H1 (cell line): ENCODE measurements at regions not wholly inside any gene's neighbourhood (a gene's known extent, or its start where the extent isn't known, plus 50 kb on each side); places are given as distances from the start of the nearest gene placed in this dataset.

Experiments
- CTCF ChIA-PET: fragments of 300-600 bp; sonication (Branson Sonifier 250); formaldehyde crosslinking; loops from one replicate; lab custom pipeline; 2021; ENCODE audit not compliant: partially characterized antibody; lab: Charles Lee
- POLR2A ChIA-PET: fragments of 300-600 bp; sonication (Branson Sonifier 250); formaldehyde crosslinking; loops from one replicate; lab custom pipeline; 2021; ENCODE audit warnings: inconsistent platforms; ENCODE audit not compliant: partially characterized antibody; lab: Charles Lee
- DNase-seq, 2 experiments: peaks; one replicate each; pipeline versions ENCODE4 v3.0.0 to v3.0.0-alpha.2; 2010 to 2022; ENCODE audit warnings: low spot score in 2 of 2, low read depth in 1 of 2, mixed read lengths in 1 of 2
- FAIRE-seq: peaks from 2 replicates; lab custom pipeline; 2011; peaks lifted over from hg19 to GRCh38; lab: Jason Lieb, UNC
- H2AFZ ChIP-seq: 2 replicates; pipeline ENCODE4 v1.8.1; 2012; ENCODE audit warnings: low read length, inconsistent platforms
- H2AK5ac ChIP-seq: 2 replicates; pipeline ENCODE4 v1.6.1; 2013; ENCODE audit warnings: low read depth, low read length
- H2BK120ac ChIP-seq: replicated peaks from 2 replicates; pipeline ENCODE3; 2013; ENCODE audit warnings: low read depth, low read length, inconsistent platforms
- H2BK12ac ChIP-seq: 2 replicates; pipeline ENCODE4 v1.6.1; 2013; ENCODE audit warnings: low read depth, low read length
- H2BK15ac ChIP-seq: 2 replicates; pipeline ENCODE4 v1.6.1; 2013; ENCODE audit warnings: low read length
- H2BK20ac ChIP-seq: 2 replicates; pipeline ENCODE4 v1.6.1; 2013; ENCODE audit warnings: low read length
- H2BK5ac ChIP-seq: 2 replicates; pipeline ENCODE4 v1.6.1; 2013; ENCODE audit warnings: low read depth, low read length
- H3K14ac ChIP-seq: 2 replicates; pipeline ENCODE4 v1.6.1; 2013; ENCODE audit warnings: inconsistent platforms; ENCODE audit not compliant: insufficient read length
- H3K18ac ChIP-seq: 2 replicates; pipeline ENCODE4 v1.6.1; 2013; ENCODE audit warnings: low read length; ENCODE audit errors: extremely low read depth
- H3K23ac ChIP-seq: 2 replicates; pipeline ENCODE4 v1.6.1; 2013; ENCODE audit warnings: inconsistent platforms; ENCODE audit not compliant: insufficient read length
- H3K23me2 ChIP-seq: 2 replicates; pipeline ENCODE4 v1.6.1; 2013; ENCODE audit warnings: low read depth, low read length
- H3K27ac ChIP-seq: 2 replicates; pipeline ENCODE4 v1.6.1; 2011; ENCODE audit warnings: low read depth, low read length, inconsistent platforms
- H3K27me3 ChIP-seq, 4 experiments: replicated peaks in 1 of 4; 1 replicate in 1 of 4; 2 replicates in 3 of 4; pipeline versions ENCODE4 v1.6.1 to v1.8.1; 2011 to 2013; ENCODE audit warnings: low read length in 3 of 4, mild to moderate bottlenecking in 3 of 4, inconsistent platforms in 2 of 4, mixed read lengths in 2 of 4, moderate library complexity in 1 of 4; ENCODE audit not compliant: control insufficient read depth in 3 of 4, insufficient read depth in 3 of 4; ENCODE audit errors: extremely low read depth in 1 of 4
- H3K36me3 ChIP-seq, 4 experiments: 2 replicates each; pipeline versions ENCODE4 v1.6.1 to v1.8.1; 2011 to 2013; ENCODE audit warnings: mild to moderate bottlenecking in 4 of 4, low read length in 3 of 4, moderate library complexity in 2 of 4, control low read depth in 1 of 4, inconsistent platforms in 1 of 4; ENCODE audit not compliant: insufficient read depth in 4 of 4, control insufficient read depth in 2 of 4
- H3K4ac ChIP-seq: replicated peaks from 2 replicates; pipeline ENCODE3; 2013; ENCODE audit warnings: low read length, low read depth, mixed read lengths, inconsistent platforms; ENCODE audit not compliant: insufficient read length
- H3K4me1 ChIP-seq, 4 experiments: replicated peaks in 1 of 4; 1 replicate in 1 of 4; 2 replicates in 3 of 4; pipeline versions ENCODE4 v1.6.1 to v1.8.1; 2011 to 2013; ENCODE audit warnings: low read length in 3 of 4, inconsistent platforms in 2 of 4, mixed read lengths in 1 of 4; ENCODE audit not compliant: insufficient read depth in 4 of 4, control insufficient read depth in 3 of 4
- H3K4me2 ChIP-seq, 2 experiments: 2 replicates each; pipeline versions ENCODE4 v1.6.1 to v1.8.1; 2011 to 2013; ENCODE audit warnings: low read depth in 2 of 2, low read length in 2 of 2, control low read depth in 1 of 2, inconsistent platforms in 1 of 2, mild to moderate bottlenecking in 1 of 2; ENCODE audit not compliant: insufficient read depth in 1 of 2
- H3K4me3 ChIP-seq, 4 experiments: fragments of 200-600, 300-600 bp in 1 of 4; sonication (generic), shearing (Covaris generic), sonication (Bioruptor Twin) in 1 of 4; 2 replicates each; pipeline versions ENCODE4 v1.5.1 to v1.8.1; 2011 to 2016; ENCODE audit warnings: low read length in 4 of 4, low read depth in 3 of 4, control low read depth in 2 of 4, inconsistent platforms in 2 of 4, mild to moderate bottlenecking in 2 of 4, mixed read lengths in 1 of 4, moderate library complexity in 1 of 4; ENCODE audit not compliant: insufficient read depth in 2 of 4; ENCODE audit errors: extremely low read depth in 1 of 4
- H3K56ac ChIP-seq: replicated peaks from 2 replicates; pipeline ENCODE3; 2013; ENCODE audit warnings: low read depth, mild to moderate bottlenecking, mixed read lengths, low read length, inconsistent platforms; ENCODE audit not compliant: insufficient read length
- H3K79me1 ChIP-seq: 2 replicates; pipeline ENCODE4 v1.6.1; 2013; ENCODE audit warnings: low read depth, low read length, control low read depth
- H3K79me2 ChIP-seq, 2 experiments: 2 replicates each; pipeline versions ENCODE4 v1.6.1 to v1.8.1; 2012 to 2013; ENCODE audit warnings: low read length in 2 of 2, mild to moderate bottlenecking in 2 of 2, inconsistent platforms in 1 of 2; ENCODE audit not compliant: insufficient read depth in 2 of 2, control insufficient read depth in 1 of 2
- H3K9ac ChIP-seq, 4 experiments: replicated peaks in 1 of 4; 1 replicate in 1 of 4; 2 replicates in 3 of 4; pipeline versions ENCODE4 v1.6.1 to v1.8.1; 2011 to 2013; ENCODE audit warnings: low read depth in 3 of 4, low read length in 3 of 4, control low read depth in 2 of 4, mild to moderate bottlenecking in 2 of 4, moderate library complexity in 2 of 4, inconsistent platforms in 1 of 4; ENCODE audit errors: extremely low read depth in 1 of 4
- H3K9me3 ChIP-seq, 2 experiments: 2 replicates each; pipeline versions ENCODE4 v1.6.1 to v1.8.1; 2012 to 2013; ENCODE audit warnings: mild to moderate bottlenecking in 2 of 2, moderate library complexity in 2 of 2, control low read depth in 1 of 2, inconsistent platforms in 1 of 2, low read depth in 1 of 2, low read length in 1 of 2, mixed read lengths in 1 of 2; ENCODE audit not compliant: insufficient read depth in 2 of 2
- H4K20me1 ChIP-seq, 2 experiments: replicated peaks in 1 of 2; 2 replicates each; pipeline versions ENCODE3 to v1.8.1; 2011 to 2013; ENCODE audit warnings: inconsistent platforms in 2 of 2, low read length in 2 of 2, mild to moderate bottlenecking in 1 of 2; ENCODE audit not compliant: insufficient read depth in 2 of 2, control insufficient read depth in 1 of 2
- H4K5ac ChIP-seq: 2 replicates; pipeline ENCODE4 v1.6.1; 2013; ENCODE audit warnings: low read length, low read depth, mixed read lengths, inconsistent platforms; ENCODE audit not compliant: insufficient read length
- H4K8ac ChIP-seq: 2 replicates; pipeline ENCODE4 v1.8.0; 2013; ENCODE audit warnings: mild to moderate bottlenecking, moderate library complexity, low read length, inconsistent platforms; ENCODE audit not compliant: insufficient read depth; ENCODE audit errors: extremely low read depth
- H4K91ac ChIP-seq: replicated peaks from 2 replicates; pipeline ENCODE3; 2013; ENCODE audit warnings: low read length, mixed read lengths, inconsistent platforms; ENCODE audit not compliant: insufficient read length
- CBX5 ChIP-seq: fragments of 300-800, 300-1000 bp; sonication (generic); IDR thresholded peaks from 2 replicates; pipeline ENCODE4 v1.7.1; 2016; ENCODE audit warnings: antibody characterized with exemption, low read length, low read depth
- KDM1A ChIP-seq: fragments of 200-600, 300-600 bp; sonication (generic); IDR thresholded peaks from 2 replicates; pipeline ENCODE4 v1.7.1; 2016; ENCODE audit warnings: mild to moderate bottlenecking, low read length, borderline replicate concordance
- RXRA ChIP-seq: IDR thresholded peaks from 2 replicates; pipeline ENCODE4 v1.6.1; 2011; ENCODE audit warnings: low read depth, mild to moderate bottlenecking, low read length, moderate library complexity; ENCODE audit not compliant: insufficient read depth
- WGBS, 2 experiments: shearing (Covaris generic) in 1 of 2; methylation state at CpG; one replicate each; pipeline versions ENCODE4 v1.1.6 to v1.1.7; 2013 to 2015; ENCODE audit warnings: low lambda C conversion rate in 2 of 2, mixed read lengths in 2 of 2, inconsistent platforms in 1 of 2, low coverage in 1 of 2, missing lambda C conversion rate in 1 of 2; ENCODE audit not compliant: insufficient replicate concordance in 2 of 2, insufficient coverage in 1 of 2, insufficient read length in 1 of 2; ENCODE audit errors: extremely low coverage in 1 of 2, missing lambda C conversion rate in 1 of 2; 5-methylcytosine and 5-hydroxymethylcytosine counted together

DNA sequence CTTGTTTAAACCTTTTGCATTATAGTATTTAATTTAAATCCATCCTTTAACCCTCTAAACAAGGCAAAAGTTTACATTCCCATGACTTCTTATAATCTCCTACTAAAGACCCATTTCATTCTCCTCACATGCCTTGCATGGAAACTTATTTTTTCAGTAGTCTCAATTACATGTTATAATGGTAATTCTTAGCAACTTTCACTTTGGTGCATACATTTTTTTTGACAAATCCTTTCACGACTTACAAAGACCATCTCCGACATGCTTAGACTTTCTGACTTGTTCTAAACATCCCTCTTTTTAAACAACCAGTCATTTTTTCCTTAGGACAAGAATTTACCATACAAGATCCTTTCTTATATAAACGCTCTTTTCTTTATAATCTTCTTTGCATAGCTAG is 615.4 kb upstream of the GBE1 start:
- Histone ChIP-seq H3K9me3 (peaks cover 41 to 48% of the 10 kb centered on the region in 2 experiments), H3K4me3 (no peak overlapping the region), H2BK5ac (no peak overlapping the region), H2AFZ (no peak overlapping the region), H3K79me2 (no peaks in the 10 kb centered on the region), H3K4me1 (no peaks in the 10 kb centered on the region), H3K23me2 (no peaks in the 10 kb centered on the region; the same call in 1 of the 2 replicates), H3K4ac (no peak overlapping the region), H4K5ac (no peak overlapping the region), H3K18ac (no peak overlapping the region), H4K20me1 (no peaks in the 10 kb centered on the region), H2BK12ac (no peak overlapping the region), H3K23ac (no peak overlapping the region), H2BK15ac (no peak overlapping the region), H2AK5ac (no peak overlapping the region), H3K36me3 (peaks cover 0 to 3% (median under 1%) of the 10 kb centered on the region in 4 experiments; a peak in 2 of 8 replicates), H3K56ac (no peak overlapping the region), H3K4me2 (no peak overlapping the region), H2BK20ac (no peak overlapping the region), H2BK120ac (no peak overlapping the region), H3K27me3 (no peaks in the 10 kb centered on the region; a peak in 1 of 7 replicates), H3K27ac (no peak overlapping the region), H3K9ac (no peak overlapping the region), H4K8ac (no peak overlapping the region), H3K79me1 (no peaks in the 10 kb centered on the region), H3K14ac (no peak overlapping the region), H4K91ac (no peak overlapping the region)
- ChIA-PET POLR2A (interaction anchor here (0.6 kb wide), 1 partner anchor 962 kb away, joined by 3 read pairs; no protein-coding TSS in a partner anchor), CTCF (no interaction called here)
- FAIRE-seq (peak; percentile 45), DNase-seq (no peak)
- WGBS, 2 experiments, result 78% methylated on average over 3 of the region's 3 CpGs; no CpG with 5 or more reads in 1 of the 2 experiments
- TF ChIP-seq KDM1A (peak; percentile 58; the same call in 1 of the 2 replicates), RXRA (no peak), CBX5 (0 out of 2 replicates have a peak, but pooled peaks have one; percentile 93)
